ENCODE measurements at regions not wholly inside any gene's neighbourhood (a gene's known extent, or its start where the extent isn't known, plus 50 kb on each side); places are given as distances from the start of the nearest gene placed in this dataset.

- no peak for TF ChIP-seq POLR2A (IDR thresholded peaks at IDR 0.05)
- no peak for TF ChIP-seq POLR2AphosphoS5 (IDR thresholded peaks at IDR 0.05)
- TF ChIP-seq CTCF (IDR thresholded peaks at IDR 0.05), result no peak
Measured at GRCh38 chr1:39152923-39153322, 51.6 kb upstream of the MACF1 start.
